ENCODE measurements at regions not wholly inside any gene's neighbourhood (a gene's known extent, or its start where the extent isn't known, plus 50 kb on each side); places are given as distances from the start of the nearest gene placed in this dataset.

- no peak for DNase-seq (ENCODE audit: extremely low spot score)
- ChIA-PET CTCF (interaction anchor here (0.8 kb wide), 1 partner anchor 14 kb away, joined by 3 read pairs; no protein-coding TSS in a partner anchor), POLR2A (no interaction called here)
- no peak for TF ChIP-seq CTCF (IDR thresholded peaks at IDR 0.05; ENCODE audit: control extremely low read depth, extremely low read depth, low read depth, missing control alignments)
Measured at GRCh38 chr13:67880916-67881315, 650.8 kb upstream of the PCDH9 start.

GRCh38 chr13:67878376-67878775 lies 648.2 kb upstream of the PCDH9 start:
- CTCF ChIA-PET: no interaction called here
- no peak for TF ChIP-seq CTCF (IDR thresholded peaks at IDR 0.05; ENCODE audit: control extremely low read depth, extremely low read depth, low read depth, missing control alignments)
- POLR2A ChIA-PET: no interaction called here
- no peak for DNase-seq (ENCODE audit: extremely low spot score)

- ChIA-PET CTCF (interaction anchor here (0.9 kb wide), 1 partner anchor 23 kb away, joined by 3 read pairs; no protein-coding TSS in a partner anchor), POLR2A (no interaction called here)
- TF ChIP-seq CTCF (IDR thresholded peaks at IDR 0.05; ENCODE audit: control extremely low read depth, extremely low read depth, low read depth, missing control alignments): no peak
- DNase-seq (ENCODE audit: extremely low spot score): no peak
Measured at GRCh38 chr13:67877031-67877430, 646.9 kb upstream of the PCDH9 start.

GRCh38 chr13:67867206-67867605 lies 637.1 kb upstream of the PCDH9 start:
- POLR2A ChIA-PET: no interaction called here
- no peak for TF ChIP-seq CTCF (IDR thresholded peaks at IDR 0.05; ENCODE audit: control extremely low read depth, extremely low read depth, low read depth, missing control alignments)
- CTCF ChIA-PET: no interaction called here
- no peak for DNase-seq (ENCODE audit: extremely low spot score)

- no peak for TF ChIP-seq CTCF (IDR thresholded peaks at IDR 0.05; ENCODE audit: control extremely low read depth, extremely low read depth, low read depth, missing control alignments)
- no peak for DNase-seq (ENCODE audit: extremely low spot score)
- ChIA-PET POLR2A (no interaction called here), CTCF (no interaction called here)
Measured at GRCh38 chr13:67860315-67860714, 630.2 kb upstream of the PCDH9 start.

- no peak for DNase-seq (ENCODE audit: extremely low spot score)
- CTCF ChIA-PET: no interaction called here
- TF ChIP-seq CTCF (IDR thresholded peaks at IDR 0.05; ENCODE audit: control extremely low read depth, extremely low read depth, low read depth, missing control alignments): no peak
- POLR2A ChIA-PET: no interaction called here
Measured at GRCh38 chr13:67859904-67860303, 629.8 kb upstream of the PCDH9 start.

Data from GM10248 (cell line).